GM19455 (cell line): ENCODE measurements at regions not wholly inside any gene's neighbourhood (a gene's known extent, or its start where the extent isn't known, plus 50 kb on each side); places are given as distances from the start of the nearest gene placed in this dataset.

Source experiments
- ATAC-seq: cut with Tn5 transposase; IDR thresholded peaks from one replicate; pipeline ENCODE4 v1.9.1; 2021; ENCODE audit not compliant: unreplicated experiment

GRCh38 chr2:12334412-12334966 lies 382.2 kb upstream of the TRIB2 start:
- no peak for ATAC-seq

DNA sequence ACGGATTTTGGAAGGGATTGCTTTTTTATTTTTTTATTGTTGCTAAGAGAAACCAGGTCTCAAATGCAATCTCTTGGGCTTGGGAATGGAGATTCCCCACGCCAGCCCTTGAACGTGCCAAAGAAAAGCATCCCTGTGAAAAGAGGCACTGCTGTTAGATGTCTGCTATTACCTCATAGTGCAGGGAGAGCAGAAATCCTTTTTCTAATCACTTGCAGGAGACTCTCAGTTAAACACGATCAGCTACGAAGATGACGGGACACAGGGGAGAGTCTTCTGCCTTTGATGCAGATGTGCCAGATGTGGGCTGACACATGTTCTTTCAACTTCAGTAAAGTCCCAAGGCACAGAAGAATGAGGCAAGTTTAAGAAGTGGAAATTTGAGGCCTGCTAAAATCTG lies 381.6 kb upstream of the TRIB2 start:
- no peak for ATAC-seq

DNA sequence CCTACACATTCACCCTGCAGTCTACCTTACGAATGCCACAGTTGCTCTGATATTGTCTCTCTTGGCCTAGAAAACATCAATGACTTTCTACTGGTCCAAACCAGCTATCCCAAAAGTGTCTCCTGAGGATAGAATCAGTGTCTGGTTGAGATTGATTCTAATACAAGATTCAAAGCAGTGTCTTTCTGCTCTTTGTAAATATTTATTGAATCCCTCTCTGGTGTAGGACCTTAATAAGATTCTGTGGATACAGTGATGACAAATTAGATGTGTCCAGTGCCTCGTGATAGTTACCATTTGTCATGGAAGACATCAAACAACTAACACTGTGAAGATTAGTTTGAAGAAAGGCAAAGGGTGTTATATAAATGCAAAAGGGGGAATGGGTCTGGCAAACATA lies 380.7 kb upstream of the TRIB2 start:
- no peak for ATAC-seq

- no peak for ATAC-seq
Measured at GRCh38 chr2:12338946-12339697, 377.6 kb upstream of the TRIB2 start.

- ATAC-seq, result no peak
Measured at GRCh38 chr2:12340164-12340563, 376.6 kb upstream of the TRIB2 start.

DNA sequence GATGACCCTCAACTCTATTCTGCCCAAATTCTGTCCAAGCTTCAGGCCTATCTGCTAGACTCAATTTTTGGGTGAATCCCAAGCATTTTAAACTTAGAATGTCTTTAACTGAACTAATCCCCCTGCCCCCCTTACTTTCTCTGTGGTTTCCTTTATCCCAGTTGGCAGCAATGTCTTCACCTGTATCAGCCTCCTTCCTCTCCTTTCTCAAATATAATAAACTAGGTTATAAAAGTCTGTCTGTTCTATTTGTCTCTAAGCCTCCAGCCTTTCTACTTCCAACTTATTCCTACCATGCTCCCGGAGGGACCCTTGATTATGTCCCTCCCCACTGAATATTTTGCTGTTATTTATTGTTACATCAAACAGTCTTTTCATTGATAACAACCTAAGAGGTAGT lies 375.5 kb upstream of the TRIB2 start:
- ATAC-seq, result no peak

GRCh38 chr2:12341920-12342319 lies 374.8 kb upstream of the TRIB2 start:
- no peak for ATAC-seq

DNA sequence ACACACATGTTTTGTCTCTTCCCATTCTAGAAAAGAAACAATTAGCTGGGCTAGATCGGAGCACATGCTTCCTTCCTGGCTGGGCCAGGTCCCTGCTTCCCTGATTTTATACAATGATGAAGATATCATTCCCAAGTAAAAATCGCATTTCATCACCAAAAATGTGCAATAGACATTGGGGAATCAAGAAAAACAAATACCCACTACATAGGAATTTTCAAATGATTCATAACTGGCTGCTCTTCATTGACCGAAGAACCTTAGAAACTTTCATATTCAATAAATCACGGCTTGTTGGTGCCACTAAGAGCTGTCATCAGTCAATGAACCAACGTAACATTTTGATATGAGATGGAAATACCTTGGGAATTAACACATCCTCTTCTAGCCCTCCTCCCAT lies 373.6 kb upstream of the TRIB2 start:
- ATAC-seq, result no peak

DNA sequence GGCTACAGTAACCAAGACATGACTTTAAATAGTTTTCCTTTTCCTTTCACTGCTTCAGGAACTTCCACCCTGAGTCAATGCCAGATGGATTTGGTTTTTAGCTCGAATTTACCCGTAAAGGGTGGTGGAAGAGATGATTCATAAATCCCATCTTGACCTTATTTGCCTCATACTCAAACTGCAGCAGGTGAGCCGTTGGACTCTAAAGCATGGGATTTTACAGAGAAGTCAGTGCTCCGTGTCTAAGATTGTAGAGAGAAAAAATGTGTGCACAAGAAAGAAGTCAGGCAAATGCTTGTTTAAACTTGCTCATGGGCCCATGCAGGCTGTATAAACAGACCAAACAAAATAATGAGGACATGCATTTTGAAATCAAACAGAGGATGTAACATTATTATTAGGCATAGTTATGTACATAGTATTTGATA lies 369.7 kb upstream of the TRIB2 start:
- no peak for ATAC-seq

- ATAC-seq, result no peak
Measured at GRCh38 chr2:12348216-12348615, 368.5 kb upstream of the TRIB2 start.

DNA sequence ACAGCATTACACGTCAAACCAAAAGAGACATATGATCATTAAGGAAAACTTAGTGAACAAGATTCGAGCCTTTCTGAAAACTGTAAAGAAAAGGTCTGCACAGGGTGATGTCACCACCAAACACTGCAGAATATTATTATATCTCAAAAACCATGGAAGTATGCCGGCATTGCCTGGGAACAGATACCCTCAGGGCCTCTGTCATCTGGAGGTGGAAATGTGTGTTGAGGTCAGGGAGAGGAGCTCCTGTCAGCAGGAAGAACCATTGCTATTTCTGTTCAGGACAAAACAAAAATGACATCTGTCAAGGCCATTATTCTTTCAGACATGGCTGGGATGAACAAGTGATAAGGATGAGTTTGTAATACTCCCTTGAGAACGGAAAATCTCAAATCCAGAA lies 365.9 kb upstream of the TRIB2 start:
- ATAC-seq, result no peak

- ATAC-seq, result no peak
Measured at GRCh38 chr2:12352889-12353288, 363.8 kb upstream of the TRIB2 start.

DNA sequence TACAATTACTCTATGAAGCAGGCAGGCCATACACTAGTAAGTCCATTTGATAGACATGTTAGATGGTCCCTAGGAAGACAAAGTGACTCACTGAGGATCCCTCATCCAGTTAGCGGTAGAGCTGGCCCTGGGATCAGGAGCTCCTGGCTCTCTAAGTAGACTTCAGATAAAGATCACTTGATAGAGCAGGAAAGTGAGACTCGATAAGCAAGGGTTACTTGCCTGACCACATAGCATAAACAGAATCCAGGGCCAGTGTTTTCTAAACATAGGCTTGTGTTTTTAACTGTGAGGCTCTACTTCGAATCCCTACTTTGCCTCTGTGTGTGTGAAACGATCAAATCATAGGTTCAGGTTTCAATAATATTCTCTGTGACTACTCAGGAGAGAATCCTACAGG lies 355.2 kb upstream of the TRIB2 start:
- ATAC-seq, result no peak

- ATAC-seq, result no peak
Measured at GRCh38 chr2:12363138-12363537, 353.6 kb upstream of the TRIB2 start.

- no peak for ATAC-seq
Measured at GRCh38 chr2:12363569-12363968, 353.2 kb upstream of the TRIB2 start.

DNA sequence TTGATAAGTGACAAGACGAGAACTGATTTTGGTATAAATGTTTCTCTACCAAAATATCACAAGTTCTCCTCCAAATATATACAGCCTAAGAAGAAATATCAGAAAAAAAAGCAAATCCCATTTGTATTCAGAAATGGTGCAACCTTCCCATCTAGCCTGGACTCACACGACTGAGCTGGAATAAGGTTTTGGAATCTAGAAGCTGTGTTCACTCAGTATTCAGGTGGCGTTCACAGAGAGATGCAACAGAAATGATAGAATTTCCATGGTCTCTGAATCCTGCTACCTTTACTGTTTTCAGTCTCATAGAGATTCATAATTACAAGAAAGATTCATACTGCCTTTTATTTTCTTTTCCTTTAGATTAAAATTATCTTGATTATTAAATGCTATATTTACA lies 347.2 kb upstream of the TRIB2 start:
- no peak for ATAC-seq

DNA sequence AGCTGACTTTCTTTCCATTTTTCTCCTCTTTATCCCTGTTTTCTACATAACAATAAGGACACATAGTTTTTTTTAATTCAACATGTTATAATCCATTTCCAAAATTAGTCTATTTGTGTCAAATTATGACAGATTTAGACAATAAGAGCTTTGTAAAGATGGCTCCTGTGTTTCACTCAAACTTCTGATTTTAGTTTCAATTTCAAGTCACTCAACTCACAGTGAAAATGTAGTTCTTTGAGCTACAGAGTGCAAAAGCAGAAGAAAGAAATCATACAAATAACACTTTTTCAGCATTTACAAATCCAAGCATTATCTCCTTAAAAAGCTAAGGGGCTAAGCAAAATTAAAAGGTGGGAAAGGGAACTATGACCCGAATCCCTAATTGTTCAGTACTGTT lies 340.7 kb upstream of the TRIB2 start:
- no peak for ATAC-seq

DNA sequence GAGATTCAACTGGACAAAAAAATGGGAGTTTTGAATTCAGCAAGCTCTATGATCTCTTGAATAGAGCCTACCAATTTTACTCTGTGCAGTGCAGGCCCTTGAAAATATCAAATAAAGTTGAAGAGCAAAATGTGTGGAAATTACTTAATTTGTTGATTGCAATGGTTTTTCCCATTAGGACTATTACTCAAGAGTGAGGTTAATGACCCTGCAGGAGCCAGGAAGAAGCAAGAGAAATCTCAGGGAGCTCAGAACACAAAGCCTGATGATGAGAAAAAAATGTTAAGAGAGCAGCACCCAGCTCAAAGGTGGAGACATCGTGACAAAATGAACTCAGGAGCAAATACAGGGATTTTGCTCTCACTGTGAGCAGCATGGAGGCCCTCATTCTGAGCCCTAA lies 337.6 kb upstream of the TRIB2 start:
- no peak for ATAC-seq

- ATAC-seq, result no peak
Measured at GRCh38 chr2:12381543-12382325, 335.0 kb upstream of the TRIB2 start.

DNA sequence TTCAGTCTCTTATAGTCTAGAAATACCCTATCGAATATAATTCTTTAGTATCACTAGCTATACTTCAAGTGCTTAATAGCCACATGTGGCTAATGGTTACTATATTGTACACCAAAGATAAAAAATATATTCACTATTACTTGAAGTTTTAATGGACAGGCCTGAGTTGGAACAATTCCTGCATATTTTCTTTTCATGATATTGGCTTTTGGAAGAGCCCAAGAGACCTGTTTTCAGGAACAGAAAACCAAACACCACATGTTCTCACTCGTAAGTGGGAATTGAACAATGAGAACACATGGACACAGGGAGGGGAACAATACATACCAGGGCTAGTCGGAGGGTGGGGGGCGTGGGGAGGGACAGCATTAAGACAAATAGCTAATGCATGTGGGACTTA lies 334.4 kb upstream of the TRIB2 start:
- no peak for ATAC-seq

DNA sequence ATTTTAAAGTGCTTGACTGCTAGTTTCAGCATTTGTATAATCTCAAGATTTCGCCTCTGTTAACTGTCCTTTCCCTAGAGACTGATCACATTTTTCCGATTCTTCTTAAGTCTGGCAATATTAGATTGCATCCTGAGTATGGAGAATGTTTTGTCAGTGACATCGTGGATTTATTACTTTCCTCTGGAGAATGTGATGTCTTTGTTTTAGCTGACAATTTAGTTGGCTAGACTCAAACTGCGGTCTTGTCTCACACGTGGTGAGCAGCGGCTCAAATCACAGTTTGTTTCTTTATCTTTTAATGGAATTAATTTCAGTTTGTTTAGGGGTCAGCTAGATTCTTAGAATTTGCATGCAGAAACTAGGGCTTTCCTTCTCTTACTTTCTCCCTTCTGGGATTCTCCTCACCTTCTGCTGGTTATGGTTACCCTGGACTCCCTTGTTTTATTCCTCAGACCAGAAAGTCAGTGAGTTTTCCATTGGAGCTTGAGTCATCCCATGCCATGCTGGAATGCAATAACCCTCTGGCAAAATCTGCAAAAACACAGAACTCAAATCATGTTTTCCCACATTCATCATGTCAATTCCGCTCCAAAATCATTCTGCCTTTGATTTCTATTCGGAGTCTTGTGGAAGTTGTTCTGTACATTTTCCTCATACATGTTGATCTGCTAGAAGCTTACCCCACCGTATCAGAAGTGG lies 327.2 kb upstream of the TRIB2 start:
- ATAC-seq, result no peak

GRCh38 chr2:12391116-12391515 lies 325.6 kb upstream of the TRIB2 start:
- ATAC-seq, result no peak
